SKM-1 (cell line): ENCODE measurements at regions not wholly inside any gene's neighbourhood (a gene's known extent, or its start where the extent isn't known, plus 50 kb on each side); places are given as distances from the start of the nearest gene placed in this dataset.

Experiments used
- DNase-seq: peaks from one replicate; lab custom pipeline; 2025; ENCODE audit not compliant: unreplicated experiment; lab: John Stamatoyannopoulos, UW

DNA sequence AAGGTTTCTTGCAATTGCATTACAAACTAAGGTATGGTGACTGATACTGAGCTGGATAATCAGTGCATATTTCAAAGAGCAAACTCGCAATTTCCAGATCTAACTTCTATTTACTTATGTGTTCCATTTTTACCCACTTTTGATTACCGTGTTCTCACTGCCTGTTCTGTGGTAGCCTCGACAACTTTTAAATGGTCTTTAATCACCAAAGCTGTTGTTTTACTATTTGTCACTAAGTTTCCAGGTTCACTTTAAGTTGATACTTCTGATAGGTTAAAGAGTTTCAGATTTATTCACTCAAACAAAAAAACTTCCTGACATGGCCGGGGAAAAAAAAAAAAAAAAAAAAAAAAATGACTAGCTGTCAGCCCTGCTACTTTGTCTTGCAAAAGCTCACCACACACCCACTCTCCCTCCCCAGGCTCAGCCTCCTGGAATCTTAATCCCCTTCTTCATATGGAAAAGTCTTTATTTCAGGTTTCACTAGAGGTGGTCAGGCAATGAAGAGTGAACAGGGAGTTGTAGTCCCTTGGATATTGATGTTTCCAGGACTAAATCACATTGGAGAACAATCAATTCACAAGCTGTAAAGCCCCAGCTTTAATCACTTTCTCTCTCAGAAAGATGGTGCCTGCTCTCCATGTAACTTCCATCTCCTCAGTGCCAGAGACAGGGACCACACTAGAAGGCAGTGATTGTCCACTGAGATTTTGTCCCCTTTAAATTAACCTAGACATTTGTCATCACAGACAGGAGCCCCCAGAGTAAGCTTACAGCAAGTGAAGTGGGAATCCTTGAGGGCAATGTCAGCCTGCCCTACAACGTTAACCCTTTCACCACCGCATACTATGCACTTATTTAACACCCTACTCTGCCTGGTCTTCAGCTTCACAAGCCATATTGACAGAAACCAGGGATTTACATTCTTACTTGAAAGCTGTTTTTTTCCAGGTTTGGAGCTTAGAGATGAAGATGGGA, 749.1 kb upstream of the SORCS1 start:
- no peak for DNase-seq

DNA sequence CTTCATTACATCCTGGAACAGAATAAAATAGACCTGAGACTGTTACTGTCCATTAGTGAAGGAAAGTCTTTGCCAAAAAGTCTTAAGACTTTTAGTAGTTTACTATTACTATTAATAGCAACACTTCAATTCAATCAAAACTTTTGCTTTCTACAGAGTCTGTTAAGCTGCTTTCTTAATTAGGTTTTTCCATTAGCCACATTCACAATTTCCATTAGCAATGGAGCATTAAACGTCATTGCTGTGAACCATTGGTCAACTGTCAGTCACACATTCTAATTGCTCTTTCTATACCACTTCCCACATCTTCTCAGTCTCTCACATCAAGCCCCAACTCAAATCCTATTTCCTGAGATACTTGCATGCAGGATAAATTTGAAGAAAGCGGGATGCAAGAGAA, 736.6 kb upstream of the SORCS1 start:
- DNase-seq = no peak

GRCh38 chr10:107900131-107900530, 735.6 kb upstream of the SORCS1 start:
- DNase-seq = no peak

DNA sequence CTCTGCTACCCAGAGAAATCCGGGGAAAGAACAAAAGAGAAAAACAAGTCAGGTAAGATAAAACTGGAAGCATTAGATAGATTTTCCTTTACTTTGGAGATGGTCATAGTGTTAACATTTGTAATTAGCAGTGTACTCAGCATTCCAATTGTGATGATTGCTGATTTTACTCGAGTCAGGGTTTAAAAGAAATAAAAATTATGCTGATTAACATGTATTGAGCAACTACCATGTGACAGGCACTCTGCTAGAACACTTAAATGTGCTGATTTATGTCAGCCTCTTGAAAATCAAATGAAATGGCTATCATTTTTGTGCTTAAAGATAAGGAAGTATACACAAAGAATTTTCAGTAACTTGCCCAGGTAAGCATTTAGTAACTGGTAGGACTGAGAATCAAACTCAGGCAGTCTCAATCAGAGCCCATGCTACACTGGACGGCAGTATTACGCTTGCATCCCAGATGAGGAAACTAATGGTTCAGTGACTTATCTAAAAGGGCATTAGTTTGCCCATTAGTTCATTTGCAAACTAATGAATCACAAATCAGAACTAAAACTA, 735.1 kb upstream of the SORCS1 start:
- DNase-seq = no peak

GRCh38 chr10:107899075-107899474, 734.6 kb upstream of the SORCS1 start:
- no peak for DNase-seq

DNA sequence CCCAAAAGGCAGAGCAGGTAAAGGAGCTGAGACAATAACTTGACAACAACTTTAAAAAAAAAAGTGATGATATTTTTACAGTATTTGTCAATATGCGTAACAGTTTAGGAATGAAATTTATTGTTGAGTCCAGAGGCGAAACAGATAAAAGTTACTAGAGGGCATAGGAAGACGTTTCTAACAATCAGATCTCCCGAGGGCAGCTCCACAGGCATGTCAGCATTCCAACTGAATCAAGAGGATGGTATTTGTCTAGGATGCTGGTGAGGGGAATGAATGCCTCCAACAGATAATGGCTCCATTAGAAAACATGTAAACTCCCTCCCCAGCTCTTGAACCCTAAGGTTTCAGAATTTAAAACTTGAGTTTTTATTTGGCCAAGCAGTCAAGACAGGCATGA, 733.9 kb upstream of the SORCS1 start:
- no peak for DNase-seq

DNA sequence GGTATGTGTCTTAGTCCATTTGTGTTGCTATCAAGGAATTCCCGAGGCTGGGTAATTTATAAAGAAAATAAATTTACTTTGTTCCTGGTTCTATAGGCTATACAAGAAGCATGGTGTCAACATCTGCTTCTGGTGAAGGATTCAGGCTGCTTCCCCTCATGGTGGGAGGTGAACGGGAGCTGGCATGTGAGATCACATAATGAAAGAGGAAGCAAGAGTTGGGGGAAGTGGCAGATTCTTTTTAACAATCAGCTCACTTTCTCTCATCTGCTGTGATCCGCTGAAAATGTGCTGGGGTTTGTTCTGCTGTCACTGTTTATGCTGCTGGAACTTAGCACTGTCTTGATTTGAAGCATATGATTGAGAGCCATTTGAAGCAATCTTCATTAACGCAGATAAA, 730.0 kb upstream of the SORCS1 start:
- DNase-seq = peak; percentile 6

- DNase-seq = no peak
Observed at GRCh38 chr10:107889105-107889504, 724.6 kb upstream of the SORCS1 start.

GRCh38 chr10:107880185-107880584, 715.7 kb upstream of the SORCS1 start:
- DNase-seq = no peak

DNA sequence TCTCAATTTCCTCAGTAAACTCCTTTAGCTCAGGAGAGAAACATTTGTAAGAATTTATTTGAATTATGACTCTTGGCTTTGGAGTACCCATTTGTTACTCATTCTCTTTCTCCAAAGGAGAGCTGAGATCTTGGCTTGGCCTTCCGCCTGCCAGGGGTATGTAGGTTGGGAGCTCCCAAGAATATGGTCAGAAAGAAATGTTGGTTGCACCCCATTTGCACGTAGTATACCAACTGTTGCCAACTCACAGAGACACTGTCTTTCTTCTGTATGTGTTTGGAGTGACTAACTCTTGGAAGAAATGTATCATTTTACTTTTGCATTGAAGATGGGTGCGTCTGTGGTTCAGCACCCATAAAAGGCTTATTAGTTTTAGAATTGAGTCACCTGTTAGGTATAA, 708.5 kb upstream of the SORCS1 start:
- DNase-seq = no peak

DNA sequence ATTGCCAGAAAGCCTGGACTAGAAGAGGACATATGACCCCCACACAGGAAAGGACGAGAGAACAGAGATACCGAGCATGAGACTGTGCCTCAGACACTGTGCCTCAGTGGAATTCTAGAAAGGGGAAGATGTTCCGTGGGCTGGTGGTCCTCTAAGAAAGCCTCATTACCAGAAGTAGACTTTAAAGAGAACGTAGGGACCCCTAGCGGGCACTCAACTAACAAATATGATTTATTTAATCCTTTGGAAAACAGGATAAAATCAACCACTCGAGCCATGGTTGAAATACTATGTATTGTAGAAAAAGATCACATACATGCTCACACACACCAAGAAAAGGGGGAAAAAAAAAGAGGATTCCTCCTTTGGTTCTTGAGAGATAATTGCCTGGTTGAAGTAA, 701.2 kb upstream of the SORCS1 start:
- no peak for DNase-seq

DNA sequence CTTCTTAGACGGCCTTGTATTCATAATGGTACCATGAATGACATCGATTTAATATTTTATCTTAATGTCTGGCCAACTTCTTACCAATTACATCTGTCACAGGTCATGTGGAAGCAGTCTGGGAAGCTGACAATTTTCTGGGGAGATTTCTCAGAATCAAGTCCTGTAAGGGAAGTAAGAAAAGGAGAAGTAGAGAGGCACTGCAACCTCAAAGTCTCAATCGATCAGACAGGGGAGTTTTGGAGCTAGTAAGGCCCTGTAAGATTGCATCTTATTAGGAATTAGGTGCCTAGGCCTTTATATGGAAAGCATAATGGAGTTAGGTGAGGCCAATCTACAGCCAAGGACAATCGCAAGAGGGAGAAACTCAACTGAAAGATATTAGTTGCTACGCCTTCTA, 694.6 kb upstream of the SORCS1 start:
- peak; percentile 11 for DNase-seq

DNA sequence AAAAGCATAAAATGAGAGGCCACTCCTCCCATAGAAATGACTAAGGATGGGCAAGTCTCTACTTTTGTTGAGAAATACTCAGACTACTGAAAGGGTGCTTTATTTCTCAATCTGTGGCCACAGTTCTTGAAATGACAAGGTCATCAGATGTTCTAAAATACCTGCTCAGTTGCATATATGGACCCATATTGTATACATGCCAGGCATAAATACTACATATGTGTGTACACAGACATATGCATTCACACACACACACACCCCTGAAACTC, 691.5 kb upstream of the SORCS1 start:
- no peak for DNase-seq

GRCh38 chr10:107855301-107856046, 691.0 kb upstream of the SORCS1 start:
- no peak for DNase-seq

DNA sequence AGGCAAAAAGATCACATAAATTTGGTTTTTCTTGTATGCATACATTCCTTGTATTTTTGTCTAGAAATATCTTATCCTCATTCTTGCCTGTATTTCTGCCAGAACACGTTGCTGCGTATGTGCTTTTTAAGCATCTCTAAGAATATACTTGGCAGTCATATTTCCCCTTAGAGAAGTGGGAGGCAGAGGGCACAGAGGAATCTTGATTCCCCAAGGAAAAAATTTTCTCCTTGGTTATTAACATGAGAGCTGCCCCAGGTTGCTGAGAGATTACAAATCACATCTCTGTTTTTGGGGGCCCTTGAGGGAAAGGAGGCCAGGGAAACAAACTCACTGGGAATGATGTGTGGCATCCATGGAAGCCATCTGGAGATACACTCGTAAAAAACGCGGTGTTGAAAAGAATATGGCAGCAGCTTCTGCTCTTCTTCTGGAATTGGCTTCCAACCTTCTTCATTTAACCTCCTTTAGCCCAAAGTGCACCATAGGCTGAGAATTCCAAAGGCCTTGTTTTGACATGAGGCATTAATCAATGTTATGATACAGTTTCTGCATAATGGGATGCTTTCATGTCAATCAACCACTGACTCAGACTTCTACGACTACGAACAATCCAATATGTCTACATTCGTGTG, 684.3 kb upstream of the SORCS1 start:
- DNase-seq = no peak

GRCh38 chr10:107847620-107848019, 683.1 kb upstream of the SORCS1 start:
- DNase-seq = no peak

- no peak for DNase-seq
Observed at GRCh38 chr10:107834706-107835105, 670.2 kb upstream of the SORCS1 start.

DNA sequence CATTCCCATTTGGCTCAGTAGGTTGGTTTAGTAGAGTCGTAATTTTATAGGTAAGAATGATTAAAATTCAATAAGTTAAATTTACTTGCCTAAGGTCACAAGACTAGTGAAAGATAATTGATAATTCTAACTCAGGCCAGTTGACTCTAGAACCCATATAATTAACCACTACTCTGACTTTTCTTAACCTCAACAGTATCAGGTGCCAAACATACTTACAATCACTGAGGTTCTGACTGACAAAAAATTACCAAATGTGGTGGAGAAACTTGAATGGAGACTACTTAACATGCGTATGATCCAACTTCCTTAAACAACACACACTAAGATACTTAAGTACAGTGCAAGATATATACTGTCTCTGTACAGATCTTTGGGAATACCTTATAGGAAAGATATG, 667.3 kb upstream of the SORCS1 start:
- DNase-seq = no peak

DNA sequence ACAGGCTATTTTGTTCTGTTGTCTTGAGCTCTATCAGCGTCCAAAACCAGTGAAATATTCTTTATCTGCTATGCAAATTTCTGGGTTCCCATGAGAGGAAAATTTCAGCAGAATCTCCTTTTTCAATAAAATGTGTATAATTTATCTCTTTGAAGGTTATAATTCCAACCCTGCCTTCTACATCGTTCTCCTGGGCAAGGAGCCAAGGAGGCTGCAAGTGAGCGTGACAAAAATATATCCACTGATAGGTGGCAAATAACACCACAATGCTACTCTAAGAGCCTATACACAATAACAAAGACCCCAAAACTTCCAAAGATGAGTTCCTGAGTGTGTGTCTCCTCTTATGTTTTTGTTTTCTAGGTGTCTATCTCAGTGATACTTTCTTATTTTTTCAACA, 664.7 kb upstream of the SORCS1 start:
- no peak for DNase-seq

DNA sequence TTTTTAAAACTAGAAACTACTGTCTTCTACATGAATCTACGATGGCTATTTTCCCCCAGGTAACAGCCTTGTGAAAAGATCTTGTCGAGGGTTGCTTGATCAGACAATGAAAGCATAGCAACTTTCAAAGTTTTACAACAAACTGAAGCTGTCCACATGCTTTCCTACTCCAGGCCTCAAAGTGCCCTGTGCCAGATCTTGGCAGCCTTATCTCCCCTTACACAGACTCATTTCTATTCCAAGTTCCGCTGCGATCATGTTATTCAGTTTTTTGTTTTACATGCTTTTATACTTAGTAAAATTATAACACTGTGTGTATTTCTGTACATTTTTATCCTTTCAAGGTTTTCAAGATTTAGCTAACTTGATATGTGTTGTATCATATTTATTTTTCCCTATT, 661.7 kb upstream of the SORCS1 start:
- DNase-seq = no peak

DNA sequence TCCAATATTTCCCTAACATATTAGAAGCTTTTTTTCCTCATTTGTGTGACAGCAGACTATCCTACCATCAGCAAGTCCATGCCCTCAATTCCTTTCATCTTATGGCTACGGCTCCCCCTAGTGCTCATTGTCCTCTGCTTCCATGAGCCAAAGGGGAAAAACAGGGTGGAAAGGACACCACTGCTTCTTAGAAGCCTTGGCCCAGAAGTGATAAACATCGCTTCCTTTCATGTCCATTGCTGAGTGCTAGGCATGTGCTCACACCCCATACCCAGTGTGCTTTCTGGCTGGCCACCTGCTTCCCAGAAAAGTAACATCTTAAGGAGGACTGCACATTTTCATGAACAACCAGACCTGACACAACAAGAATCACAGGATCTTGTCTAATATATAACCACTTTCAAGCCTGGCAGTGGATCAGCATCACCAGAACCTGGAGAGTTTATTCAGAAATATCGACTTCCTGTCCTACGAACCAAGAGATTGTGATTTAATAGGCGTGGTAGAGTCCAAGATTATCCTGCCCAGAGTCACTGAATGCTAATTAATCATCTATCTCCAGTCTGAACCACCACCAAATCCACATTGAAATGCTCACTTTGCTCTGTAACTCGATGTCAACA, 650.5 kb upstream of the SORCS1 start:
- peak; percentile 36 for DNase-seq
